ENCODE measurements at regions not wholly inside any gene's neighbourhood (a gene's known extent, or its start where the extent isn't known, plus 50 kb on each side); places are given as distances from the start of the nearest gene placed in this dataset.

- Histone ChIP-seq H3K4ac (ENCODE audit: low read depth, low read length) (no peak overlapping the region), H4K8ac (replicated peaks; ENCODE audit: insufficient read length, low read depth, low read length) (no peak overlapping the region), H4K5ac (ENCODE audit: insufficient read length, low read depth, low read length) (no peak overlapping the region), H2BK15ac (ENCODE audit: low read depth, low read length) (no peak overlapping the region), H2AFZ (ENCODE audit: low read length) (no peak overlapping the region), H3K4me1 (ENCODE audit: insufficient read depth, low read length) (peaks cover 15% of the 10 kb centered on the region; the same call in 1 of the 2 replicates), H3K14ac (ENCODE audit: insufficient read depth, low read length) (no peak overlapping the region), H3T11ph (ENCODE audit: low read length) (no peak overlapping the region), H2BK20ac (ENCODE audit: low read depth, low read length, poor library complexity, severe bottlenecking) (no peak overlapping the region), H3K9ac (ENCODE audit: extremely low read depth, insufficient read length, low read length) (no peak overlapping the region), H3K79me1 (ENCODE audit: insufficient read depth, low read depth, low read length, poor library complexity, severe bottlenecking) (no peaks in the 10 kb centered on the region), H3K27me3 (ENCODE audit: insufficient read depth, low read length) (no peaks in the 10 kb centered on the region), H3K56ac (ENCODE audit: insufficient read length, low read depth, low read length) (no peak overlapping the region), H2BK5ac (ENCODE audit: insufficient read length, low read length) (no peak overlapping the region), H3K9me3 (ENCODE audit: control insufficient read depth, low read depth, low read length) (no peaks in the 10 kb centered on the region), H2BK12ac (ENCODE audit: insufficient read length, low read depth, low read length) (no peak overlapping the region), H3K79me2 (ENCODE audit: insufficient read depth, low read length) (no peaks in the 10 kb centered on the region), H3K27ac (ENCODE audit: insufficient read length, low read depth, low read length) (no peak overlapping the region), H3K4me2 (ENCODE audit: insufficient read depth, insufficient read length, low read length) (no peak overlapping the region), H2AK5ac (ENCODE audit: insufficient read length, low read length) (no peak overlapping the region), H2BK120ac (ENCODE audit: low read depth, low read length, poor library complexity, severe bottlenecking) (no peak overlapping the region), H3K23me2 (ENCODE audit: insufficient read length, low read depth, low read length, poor library complexity, severe bottlenecking) (no peaks in the 10 kb centered on the region), H3K23ac (ENCODE audit: insufficient read length, low read depth, low read length) (no peak overlapping the region), H4K91ac (ENCODE audit: insufficient read length, low read depth, low read length) (no peak overlapping the region), H3K18ac (ENCODE audit: insufficient read length, low read depth, low read length) (no peak overlapping the region), H4K20me1 (ENCODE audit: control insufficient read depth, insufficient read depth, insufficient read length) (no peaks in the 10 kb centered on the region)
- Mint-ChIP-seq H3K4me1 (peaks cover 30 to 36% of the 10 kb centered on the region in 2 experiments; a peak in 3 of 4 replicates), H3K9me3 (peaks cover 0 to 4% of the 10 kb centered on the region in 2 experiments; a peak in 2 of 5 replicates), H3K27ac (peak overlapping the region in 2 of 3 experiments; percentile 58 to 60; a peak in 3 of 7 replicates), H3K36me3 (ENCODE audit: insufficient read depth in 1 of 3, low read depth in 3 of 3) (no peaks in the 10 kb centered on the region), H3K27me3 (ENCODE audit: low read depth) (no peaks in the 10 kb centered on the region), H3K4me3 (no peak overlapping the region; a peak in 1 of 5 replicates)
- DNase-seq = no peak
- TF ChIP-seq, protein P1, sequence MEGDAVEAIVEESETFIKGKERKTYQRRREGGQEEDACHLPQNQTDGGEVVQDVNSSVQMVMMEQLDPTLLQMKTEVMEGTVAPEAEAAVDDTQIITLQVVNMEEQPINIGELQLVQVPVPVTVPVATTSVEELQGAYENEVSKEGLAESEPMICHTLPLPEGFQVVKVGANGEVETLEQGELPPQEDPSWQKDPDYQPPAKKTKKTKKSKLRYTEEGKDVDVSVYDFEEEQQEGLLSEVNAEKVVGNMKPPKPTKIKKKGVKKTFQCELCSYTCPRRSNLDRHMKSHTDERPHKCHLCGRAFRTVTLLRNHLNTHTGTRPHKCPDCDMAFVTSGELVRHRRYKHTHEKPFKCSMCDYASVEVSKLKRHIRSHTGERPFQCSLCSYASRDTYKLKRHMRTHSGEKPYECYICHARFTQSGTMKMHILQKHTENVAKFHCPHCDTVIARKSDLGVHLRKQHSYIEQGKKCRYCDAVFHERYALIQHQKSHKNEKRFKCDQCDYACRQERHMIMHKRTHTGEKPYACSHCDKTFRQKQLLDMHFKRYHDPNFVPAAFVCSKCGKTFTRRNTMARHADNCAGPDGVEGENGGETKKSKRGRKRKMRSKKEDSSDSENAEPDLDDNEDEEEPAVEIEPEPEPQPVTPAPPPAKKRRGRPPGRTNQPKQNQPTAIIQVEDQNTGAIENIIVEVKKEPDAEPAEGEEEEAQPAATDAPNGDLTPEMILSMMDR (conservative IDR thresholded peaks at IDR 0.05) = no peak
- no CpG with 5 or more reads among the region's 7 CpGs for WGBS (ENCODE audit: extremely low coverage, insufficient read length, low lambda C conversion rate)
Observed at GRCh38 chr7:116614499-116615262, 57.3 kb upstream of the MET start.
